HepG2 (cell line): ENCODE measurements at regions not wholly inside any gene's neighbourhood (a gene's known extent, or its start where the extent isn't known, plus 50 kb on each side); places are given as distances from the start of the nearest gene placed in this dataset.

Experiments used
- CAMTA2 ChIP-seq: sonication (generic); formaldehyde crosslinking; IDR thresholded peaks from 2 replicates; pipeline ENCODE4 v1.4.0; 2020; ENCODE audit warnings: mild to moderate bottlenecking, missing genetic modification reagents, borderline replicate concordance
- KDM3A ChIP-seq: IDR thresholded peaks from 2 replicates; pipeline ENCODE4 v1.6.1; 2018; ENCODE audit warnings: low read depth, missing compliant biosample characterization
- KIAA2018 ChIP-seq: sonication (generic); formaldehyde crosslinking; IDR thresholded peaks from 2 replicates; pipeline ENCODE4 v1.5.0; 2020; ENCODE audit warnings: mild to moderate bottlenecking, missing genetic modification reagents, borderline replicate concordance
- REPIN1 ChIP-seq: sonication (generic); formaldehyde crosslinking; IDR thresholded peaks from 2 replicates; pipeline ENCODE4 v1.8.0; 2022; ENCODE audit warnings: missing genetic modification reagents, low read depth, mild to moderate bottlenecking, borderline replicate concordance
- ZFAT ChIP-seq: sonication (generic); formaldehyde crosslinking; conservative IDR thresholded peaks from 2 replicates; pipeline ENCODE4 v1.8.1; 2023; ENCODE audit warnings: missing genetic modification reagents, inconsistent platforms
- ZFP62 ChIP-seq: sonication (generic); formaldehyde crosslinking; IDR thresholded peaks from 2 replicates; pipeline ENCODE4 v1.4.0; 2020; ENCODE audit warnings: missing genetic modification reagents
- ZNF598 ChIP-seq: sonication (generic); formaldehyde crosslinking; IDR thresholded peaks from 2 replicates; pipeline ENCODE4 v1.5.1; 2020; ENCODE audit warnings: mild to moderate bottlenecking, missing genetic modification reagents, borderline replicate concordance
- ZNF644 ChIP-seq: IDR thresholded peaks from 2 replicates; pipeline ENCODE4 v1.6.1; 2016; ENCODE audit warnings: low read depth
- ZNF746 ChIP-seq: sonication (generic); formaldehyde crosslinking; IDR thresholded peaks from 2 replicates; pipeline ENCODE4 v1.8.0; 2022; ENCODE audit warnings: mild to moderate bottlenecking, missing genetic modification reagents

- TF ChIP-seq KIAA2018 (no peak), REPIN1 (CRISPR knock-in tag) (no peak), CAMTA2 (CRISPR knock-in tag) (no peak), ZNF644 (CRISPR knock-in tag) (no peak), ZFAT (no peak), ZFP62 (CRISPR knock-in tag) (no peak), ZNF598 (CRISPR knock-in tag) (no peak), KDM3A (no peak), ZNF746 (CRISPR knock-in tag) (no peak)
Observed at GRCh38 chr10:8289186-8289924, 234.9 kb downstream of the GATA3 start (continued).
